BE2C (cell line): ENCODE measurements at regions not wholly inside any gene's neighbourhood (a gene's known extent, or its start where the extent isn't known, plus 50 kb on each side); places are given as distances from the start of the nearest gene placed in this dataset.

Experiments used
- DNase-seq: peaks from one replicate; pipeline ENCODE4 v3.0.0-alpha.2; 2020
- H3K27me3 ChIP-seq: fragments of 250-450 bp; sonication (Bioruptor Pico); 2 replicates; pipeline ENCODE4 v1.5.1; 2020; ENCODE audit warnings: mild to moderate bottlenecking
- H3K36me3 ChIP-seq: fragments of 250-450 bp; sonication (Bioruptor Pico); 2 replicates; pipeline ENCODE4 v1.5.1; 2020; ENCODE audit warnings: mild to moderate bottlenecking
- H3K4me1 ChIP-seq: fragments of 250-450 bp; sonication (Bioruptor Pico); 2 replicates; pipeline ENCODE4 v1.5.1; 2020
- H3K4me3 ChIP-seq: 2 replicates; pipeline ENCODE4 v1.5.1; 2011; ENCODE audit warnings: low read depth, low read length
- H3K9me3 ChIP-seq: fragments of 250-450 bp; sonication (Bioruptor Pico); 2 replicates; pipeline ENCODE4 v1.5.1; 2020
- TF ChIP-seq, protein P1 (sequence below): IDR thresholded peaks from 2 replicates; pipeline ENCODE4 v1.5.1; 2012; ENCODE audit warnings: mild to moderate bottlenecking, low read depth, low read length

DNA sequence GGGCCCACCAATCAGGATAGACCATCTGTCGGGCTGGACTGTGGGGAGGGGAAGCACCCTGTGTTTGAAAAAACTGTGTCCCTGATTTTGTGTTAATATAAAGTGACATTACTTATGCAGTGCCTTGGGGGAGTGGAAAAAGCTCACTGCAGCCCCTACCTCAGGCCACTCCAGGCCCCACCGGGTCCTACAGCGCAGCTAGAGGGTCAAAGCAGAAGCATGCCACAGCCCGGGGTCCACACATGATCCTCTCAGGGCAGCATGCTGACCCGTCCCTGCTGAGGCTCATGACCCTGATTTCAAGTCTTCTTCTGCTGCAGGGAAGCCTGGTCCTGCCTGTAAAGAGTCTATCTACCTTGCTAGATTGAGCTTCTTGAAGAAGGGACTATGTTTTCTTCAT, 133.0 kb upstream of the PLCB4 start:
- no peaks in the 10 kb centered on the region for H3K9me3 ChIP-seq
- TF ChIP-seq, protein P1, sequence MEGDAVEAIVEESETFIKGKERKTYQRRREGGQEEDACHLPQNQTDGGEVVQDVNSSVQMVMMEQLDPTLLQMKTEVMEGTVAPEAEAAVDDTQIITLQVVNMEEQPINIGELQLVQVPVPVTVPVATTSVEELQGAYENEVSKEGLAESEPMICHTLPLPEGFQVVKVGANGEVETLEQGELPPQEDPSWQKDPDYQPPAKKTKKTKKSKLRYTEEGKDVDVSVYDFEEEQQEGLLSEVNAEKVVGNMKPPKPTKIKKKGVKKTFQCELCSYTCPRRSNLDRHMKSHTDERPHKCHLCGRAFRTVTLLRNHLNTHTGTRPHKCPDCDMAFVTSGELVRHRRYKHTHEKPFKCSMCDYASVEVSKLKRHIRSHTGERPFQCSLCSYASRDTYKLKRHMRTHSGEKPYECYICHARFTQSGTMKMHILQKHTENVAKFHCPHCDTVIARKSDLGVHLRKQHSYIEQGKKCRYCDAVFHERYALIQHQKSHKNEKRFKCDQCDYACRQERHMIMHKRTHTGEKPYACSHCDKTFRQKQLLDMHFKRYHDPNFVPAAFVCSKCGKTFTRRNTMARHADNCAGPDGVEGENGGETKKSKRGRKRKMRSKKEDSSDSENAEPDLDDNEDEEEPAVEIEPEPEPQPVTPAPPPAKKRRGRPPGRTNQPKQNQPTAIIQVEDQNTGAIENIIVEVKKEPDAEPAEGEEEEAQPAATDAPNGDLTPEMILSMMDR: no peak
- H3K27me3 ChIP-seq: no peaks in the 10 kb centered on the region
- no peaks in the 10 kb centered on the region; the same call in 1 of the 2 replicates for H3K4me1 ChIP-seq
- H3K36me3 ChIP-seq: no peaks in the 10 kb centered on the region
- H3K4me3 ChIP-seq: no peak overlapping the region
- no peak for DNase-seq

DNA sequence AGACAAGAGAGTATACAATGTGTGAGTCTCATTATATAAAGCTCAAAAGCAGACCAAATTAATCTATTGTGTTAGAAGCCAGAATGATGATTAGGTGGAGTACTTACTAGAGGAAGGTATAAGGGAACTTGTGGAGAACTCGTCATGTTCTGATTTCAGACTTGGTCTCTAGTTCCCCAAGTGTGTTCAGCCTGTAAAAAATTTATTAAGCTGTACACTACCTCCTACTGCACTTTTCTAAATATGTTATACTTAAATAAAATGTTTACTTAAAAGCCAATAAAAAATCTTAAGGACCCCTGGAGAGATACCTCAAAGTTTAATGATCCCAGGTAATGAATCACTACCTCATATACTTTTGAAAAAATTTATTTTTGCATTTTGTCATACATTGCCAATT, 130.4 kb upstream of the PLCB4 start:
- H3K4me1 ChIP-seq: no peaks in the 10 kb centered on the region
- no peaks in the 10 kb centered on the region for H3K36me3 ChIP-seq
- no peak overlapping the region for H3K4me3 ChIP-seq
- no peak for DNase-seq
- TF ChIP-seq, protein P1: no peak
- H3K9me3 ChIP-seq: no peaks in the 10 kb centered on the region
- H3K27me3 ChIP-seq: no peaks in the 10 kb centered on the region

DNA sequence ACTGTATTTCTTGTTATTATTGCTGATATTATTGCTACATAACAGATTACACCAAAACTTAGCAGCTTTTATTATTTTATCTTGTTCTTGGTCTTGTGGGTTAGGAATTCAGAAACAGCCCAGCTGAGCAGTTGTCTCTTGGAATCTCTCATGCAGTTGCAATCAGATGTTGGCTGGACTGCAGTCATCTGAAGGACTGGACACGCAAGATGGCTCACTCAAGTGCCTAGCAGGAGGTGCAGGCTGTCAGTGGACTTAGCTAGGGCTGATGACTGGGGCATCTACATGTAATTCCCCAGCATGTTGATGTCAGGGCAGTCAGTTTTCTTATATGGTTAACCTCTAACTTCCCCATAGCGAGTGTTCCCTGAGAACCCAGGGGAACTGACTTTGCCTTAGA, 128.6 kb upstream of the PLCB4 start:
- Histone ChIP-seq H3K9me3 (no peaks in the 10 kb centered on the region), H3K4me3 (no peak overlapping the region), H3K36me3 (no peaks in the 10 kb centered on the region), H3K27me3 (no peaks in the 10 kb centered on the region), H3K4me1 (no peaks in the 10 kb centered on the region)
- DNase-seq: no peak
- TF ChIP-seq, protein P1: no peak

DNA sequence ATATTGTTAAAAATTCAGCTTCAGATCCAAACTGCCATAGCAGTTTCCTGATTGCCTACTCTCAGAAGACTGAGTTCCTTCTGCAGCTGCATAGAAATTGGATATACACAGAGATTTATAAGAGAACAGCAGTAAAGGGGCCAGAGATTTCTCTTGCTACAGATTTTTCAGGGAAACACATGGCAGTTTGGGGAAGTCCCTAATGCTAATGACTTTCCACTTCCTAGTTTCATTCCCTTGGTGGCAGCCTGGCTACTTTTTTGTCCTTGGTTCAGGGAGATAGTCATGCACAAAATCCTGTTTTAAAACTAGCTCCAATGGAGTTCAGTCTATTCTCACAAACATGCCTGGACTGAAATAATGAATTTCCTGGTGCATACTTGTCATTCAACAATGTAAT, 125.3 kb upstream of the PLCB4 start:
- H3K9me3 ChIP-seq: no peaks in the 10 kb centered on the region
- no peak for DNase-seq
- TF ChIP-seq, protein P1: no peak
- H3K27me3 ChIP-seq: no peaks in the 10 kb centered on the region
- no peaks in the 10 kb centered on the region for H3K36me3 ChIP-seq
- no peaks in the 10 kb centered on the region for H3K4me1 ChIP-seq
- no peak overlapping the region for H3K4me3 ChIP-seq

DNA sequence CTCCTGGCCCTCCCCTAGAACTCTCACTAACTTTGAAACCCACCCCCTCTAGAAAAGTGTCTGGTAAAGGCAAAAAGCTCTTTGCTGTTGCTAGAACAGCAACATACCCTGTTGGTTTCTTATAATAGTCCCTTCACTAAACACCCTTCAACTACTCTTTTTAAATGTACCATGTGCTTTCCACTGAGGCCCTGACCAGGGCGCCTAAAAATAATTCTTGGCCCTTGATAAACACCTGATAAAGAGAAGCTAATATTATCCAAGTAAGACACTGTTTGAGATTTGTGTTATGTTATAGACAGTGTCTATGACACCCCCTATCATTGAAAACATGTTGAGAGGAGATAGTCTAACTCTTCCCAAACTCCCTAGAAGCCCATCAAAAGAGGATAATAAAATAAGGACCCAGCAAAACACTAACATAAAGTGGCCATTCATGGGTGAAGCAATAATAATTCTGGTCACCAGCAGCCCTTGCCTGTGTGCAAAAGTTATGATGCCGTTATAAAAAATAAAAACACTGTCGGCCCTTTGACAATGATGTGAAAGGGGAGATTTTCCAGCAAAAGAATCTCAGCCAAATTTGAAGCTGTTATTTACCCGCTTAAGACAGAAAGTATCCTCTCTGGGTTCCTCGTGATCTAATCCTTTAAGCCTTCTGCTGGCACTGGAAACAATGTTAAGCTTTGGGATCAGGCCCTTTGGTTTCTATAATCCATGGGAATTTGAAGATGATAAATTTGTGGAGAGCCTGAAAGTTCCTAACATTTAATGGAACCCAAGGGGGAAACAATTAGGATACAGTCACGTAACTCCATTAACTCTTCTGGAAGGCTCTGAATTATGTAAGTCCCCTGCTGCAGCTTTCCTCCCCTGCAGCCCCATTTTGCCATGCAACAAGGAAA, 122.6 kb upstream of the PLCB4 start:
- H3K27me3 ChIP-seq: no peaks in the 10 kb centered on the region
- no peak overlapping the region for H3K4me3 ChIP-seq
- no peaks in the 10 kb centered on the region for H3K36me3 ChIP-seq
- no peak for DNase-seq
- no peaks in the 10 kb centered on the region for H3K4me1 ChIP-seq
- TF ChIP-seq, protein P1: no peak
- no peaks in the 10 kb centered on the region for H3K9me3 ChIP-seq

DNA sequence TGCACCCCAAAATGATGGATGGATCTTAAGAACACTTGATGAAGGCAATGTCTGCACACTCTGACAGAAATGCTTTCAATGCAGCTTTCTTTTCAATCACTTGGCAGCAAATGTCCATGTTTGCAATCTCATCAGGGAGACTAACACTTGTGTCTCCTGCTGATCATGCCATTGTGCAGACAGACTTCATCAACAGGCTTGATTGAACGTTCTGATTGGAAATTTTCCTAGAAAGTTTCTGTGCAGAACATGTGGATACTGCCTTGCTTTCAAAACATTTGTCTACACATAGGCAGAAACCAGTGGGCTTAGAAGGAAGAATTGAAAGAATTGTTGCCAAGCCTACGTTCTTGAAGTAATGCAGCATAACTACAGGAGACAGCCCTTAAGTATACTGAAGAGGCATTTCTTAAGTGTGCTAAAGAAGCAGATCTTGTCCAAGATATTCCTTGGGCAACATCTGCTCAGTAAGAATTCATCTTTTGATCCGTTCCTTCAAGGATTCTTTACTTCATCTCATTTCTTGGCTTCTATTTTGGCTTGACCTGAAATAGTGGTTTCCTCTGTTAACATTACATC, 120.4 kb upstream of the PLCB4 start:
- Histone ChIP-seq H3K9me3 (no peaks in the 10 kb centered on the region), H3K27me3 (no peaks in the 10 kb centered on the region), H3K4me1 (peaks cover 13% of the 10 kb centered on the region), H3K4me3 (no peak overlapping the region), H3K36me3 (no peaks in the 10 kb centered on the region)
- DNase-seq: no peak
- TF ChIP-seq, protein P1: no peak
